IMR-90 (cell line): ENCODE measurements at regions not wholly inside any gene's neighbourhood (a gene's known extent, or its start where the extent isn't known, plus 50 kb on each side); places are given as distances from the start of the nearest gene placed in this dataset.
A peak's percentile ranks its signal among the peaks of the same experiment; 100 is the strongest.

Source experiments
- ATAC-seq: fragments of 200-7000 bp; cut with Tn5 transposase; 2 replicates; pipeline ENCODE4 v1.9.1; 2020; ENCODE audit warnings: low read depth, mild to moderate bottlenecking, moderate library complexity
- BruUV-seq: library from RNA; stranded (reverse); fragments of 400-500 nt; replicated peaks from 2 replicates; lab custom pipeline; 2021; lab: Mats Ljungman, UMichigan
- CTCF ChIA-PET: fragments of 300-600 bp; formaldehyde crosslinking; extraction: SDS; loops from one replicate; lab custom pipeline; 2021; ENCODE audit warnings: antibody characterized with exemption; lab: Yijun Ruan, JAX
- POLR2A ChIA-PET: fragments of 300-600 bp; sonication (Branson Sonifier 250); formaldehyde crosslinking; loops from one replicate; lab custom pipeline; 2022; ENCODE audit warnings: antibody characterized with exemption; ENCODE audit not compliant: unreplicated experiment; lab: Charles Lee
- DNase-seq: peaks from one replicate; pipeline ENCODE4 v3.0.0; 2013
- H2AFZ ChIP-seq: replicated peaks from 2 replicates; pipeline ENCODE3; 2013; ENCODE audit warnings: low read length, mild to moderate bottlenecking; ENCODE audit not compliant: poor library complexity
- H2AK5ac ChIP-seq: 2 replicates; pipeline ENCODE4 v1.6.1; 2013; ENCODE audit warnings: low read depth, low read length, inconsistent platforms
- H2AK9ac ChIP-seq: replicated peaks from 2 replicates; pipeline ENCODE3; 2013; ENCODE audit warnings: mild to moderate bottlenecking, low read depth, low read length, moderate library complexity; ENCODE audit not compliant: poor library complexity
- H2BK120ac ChIP-seq: 2 replicates; pipeline ENCODE4 v1.6.1; 2013; ENCODE audit warnings: low read depth, low read length, inconsistent platforms
- H2BK15ac ChIP-seq: 3 replicates; pipeline ENCODE4 v1.6.1; 2013; ENCODE audit warnings: low read depth, low read length, inconsistent platforms
- H2BK20ac ChIP-seq: 2 replicates; pipeline ENCODE4 v1.6.1; 2013; ENCODE audit warnings: low read depth, mild to moderate bottlenecking, inconsistent platforms, low read length, moderate library complexity
- H2BK5ac ChIP-seq: 2 replicates; pipeline ENCODE4 v1.6.1; 2013; ENCODE audit warnings: mild to moderate bottlenecking, low read depth, low read length, inconsistent platforms; ENCODE audit not compliant: poor library complexity, severe bottlenecking
- H3K14ac ChIP-seq: replicated peaks from 2 replicates; pipeline ENCODE4 v1.6.1; 2013; ENCODE audit warnings: low read depth, low read length, inconsistent platforms
- H3K18ac ChIP-seq: 2 replicates; pipeline ENCODE4 v1.6.1; 2013; ENCODE audit warnings: low read depth, low read length, control low read depth
- H3K23ac ChIP-seq: 2 replicates; pipeline ENCODE4 v1.6.1; 2013; ENCODE audit warnings: low read depth, low read length, inconsistent platforms
- H3K27ac ChIP-seq: 2 replicates; pipeline ENCODE4 v1.5.1; 2013; ENCODE audit warnings: mild to moderate bottlenecking, control low read depth, low read length; ENCODE audit not compliant: insufficient read depth
- H3K27me3 ChIP-seq: 2 replicates; pipeline ENCODE4 v1.6.1; 2013; ENCODE audit warnings: low read length; ENCODE audit not compliant: control insufficient read depth, insufficient read depth
- H3K36me3 ChIP-seq: 2 replicates; pipeline ENCODE4 v1.6.1; 2013; ENCODE audit warnings: low read length, mixed read lengths; ENCODE audit not compliant: control insufficient read depth, insufficient read depth
- H3K4ac ChIP-seq: 2 replicates; pipeline ENCODE4 v1.6.1; 2013; ENCODE audit warnings: low read depth, low read length, inconsistent platforms
- H3K4me1 ChIP-seq: 2 replicates; pipeline ENCODE4 v1.6.1; 2013; ENCODE audit warnings: low read length, mixed read lengths; ENCODE audit not compliant: control insufficient read depth, insufficient read depth
- H3K4me2 ChIP-seq: 2 replicates; pipeline ENCODE4 v1.6.1; 2013; ENCODE audit warnings: low read depth, mild to moderate bottlenecking, control low read depth, low read length, moderate library complexity
- H3K4me3 ChIP-seq: 2 replicates; pipeline ENCODE4 v1.5.1; 2013; ENCODE audit warnings: low read depth, mild to moderate bottlenecking, control low read depth, low read length, moderate library complexity; ENCODE audit not compliant: insufficient read depth
- H3K56ac ChIP-seq: 2 replicates; pipeline ENCODE4 v1.6.1; 2013; ENCODE audit warnings: low read length, inconsistent platforms; ENCODE audit not compliant: insufficient read depth; ENCODE audit errors: extremely low read depth
- H3K79me1 ChIP-seq, 2 experiments: 2 replicates each; pipeline ENCODE4 v1.6.1; 2013; ENCODE audit warnings: low read length in 2 of 2, inconsistent platforms in 1 of 2, low read depth in 1 of 2
- H3K9ac ChIP-seq: 2 replicates; pipeline ENCODE4 v1.6.1; 2013; ENCODE audit warnings: low read depth, low read length, control low read depth
- H3K9me1 ChIP-seq: 2 replicates; pipeline ENCODE4 v1.6.1; 2013; ENCODE audit warnings: low read length, inconsistent platforms; ENCODE audit not compliant: insufficient read depth
- H3K9me3 ChIP-seq: 2 replicates; pipeline ENCODE4 v1.6.1; 2013; ENCODE audit warnings: low read length; ENCODE audit not compliant: control insufficient read depth, insufficient read depth
- H4K20me1 ChIP-seq: 2 replicates; pipeline ENCODE4 v1.6.1; 2013; ENCODE audit warnings: low read length, inconsistent platforms; ENCODE audit not compliant: insufficient read depth
- H4K5ac ChIP-seq: 2 replicates; pipeline ENCODE4 v1.6.1; 2013; ENCODE audit warnings: mild to moderate bottlenecking, low read depth, low read length, control low read depth
- H4K8ac ChIP-seq, 2 experiments: 2 replicates each; pipeline ENCODE4 v1.6.1; 2013; ENCODE audit warnings: low read depth in 2 of 2, low read length in 2 of 2, control low read depth in 1 of 2, inconsistent platforms in 1 of 2
- H4K91ac ChIP-seq: 2 replicates; pipeline ENCODE4 v1.6.1; 2013; ENCODE audit warnings: low read depth, low read length, inconsistent platforms; ENCODE audit not compliant: insufficient read depth
- BHLHE40 ChIP-seq: fragments of 150-350 bp; IDR thresholded peaks from 2 replicates; pipeline ENCODE4 v1.6.1; 2016; ENCODE audit warnings: mild to moderate bottlenecking, low read depth, low read length
- CEBPB ChIP-seq: IDR thresholded peaks from 2 replicates; pipeline ENCODE4 v1.6.1; 2012; ENCODE audit warnings: low read depth, low read length, improper control_type of control experiment
- CHD1 ChIP-seq: IDR thresholded peaks from 2 replicates; pipeline ENCODE4 v1.6.1; 2012; ENCODE audit warnings: low read depth, low read length, improper control_type of control experiment
- ELK1 ChIP-seq: fragments of 150-350 bp; IDR thresholded peaks from 2 replicates; pipeline ENCODE4 v1.6.1; 2016; ENCODE audit warnings: low read depth, mild to moderate bottlenecking, low read length, moderate library complexity, borderline replicate concordance
- FOS ChIP-seq: fragments of 150-350 bp; IDR thresholded peaks from 2 replicates; pipeline ENCODE4 v1.6.1; 2016; ENCODE audit warnings: low read depth, low read length
- MAFK ChIP-seq: IDR thresholded peaks from 2 replicates; pipeline ENCODE4 v1.6.1; 2012; ENCODE audit warnings: low read depth, low read length, improper control_type of control experiment
- MXI1 ChIP-seq: IDR thresholded peaks from 2 replicates; pipeline ENCODE4 v1.6.1; 2012; ENCODE audit warnings: low read depth, mild to moderate bottlenecking, low read length, moderate library complexity, borderline replicate concordance
- NFE2L2 ChIP-seq: fragments of 150-350 bp; IDR thresholded peaks from 2 replicates; pipeline ENCODE4 v1.6.1; 2016; ENCODE audit warnings: low read depth, mild to moderate bottlenecking, low read length
- POLR2A ChIP-seq: IDR thresholded peaks from 2 replicates; pipeline ENCODE4 v1.6.1; 2012; ENCODE audit warnings: mild to moderate bottlenecking, low read depth, low read length
- RAD21 ChIP-seq: IDR thresholded peaks from 2 replicates; pipeline ENCODE4 v1.6.1; 2012; ENCODE audit warnings: low read length, improper control_type of control experiment
- RFX5 ChIP-seq: IDR thresholded peaks from 2 replicates; pipeline ENCODE4 v1.8.0; 2012; ENCODE audit warnings: low read depth, mild to moderate bottlenecking, low read length, moderate library complexity
- SMC3 ChIP-seq: fragments of 150-350 bp; IDR thresholded peaks from 2 replicates; pipeline ENCODE4 v1.6.1; 2016; ENCODE audit warnings: low read depth, mild to moderate bottlenecking, antibody characterized with exemption, low read length, moderate library complexity
- USF2 ChIP-seq: fragments of 150-350 bp; IDR thresholded peaks from 2 replicates; pipeline ENCODE4 v1.6.1; 2017; ENCODE audit warnings: mild to moderate bottlenecking, antibody characterized with exemption, low read length, low read depth
- WGBS, 2 experiments: methylation state at CpG; one replicate each; pipeline versions ENCODE4 v1.1.5 to v1.1.7; 2013; ENCODE audit warnings: missing lambda C conversion rate in 2 of 2; ENCODE audit not compliant: insufficient read length in 1 of 2; ENCODE audit errors: extremely low coverage in 2 of 2; 5-methylcytosine and 5-hydroxymethylcytosine counted together
- dilution Hi-C: fragments of 300-500 bp; cut with HindIII; formaldehyde crosslinking; loops from one replicate; pipeline ENCODE4 v1.14.3; 2018; ENCODE audit warnings: low sequenced_read_pairs; ENCODE audit not compliant: unreplicated experiment
- in situ Hi-C: fragments of 300-500 bp; cut with MboI; formaldehyde crosslinking; loops from 3 replicates; pipeline ENCODE4 v1.14.3; 2019; ENCODE audit warnings: low sequenced_read_pairs, inconsistent platforms, mixed read lengths
- intact Hi-C: fragments of 100-400 bp; cut with micrococcal nuclease; formaldehyde crosslinking; loops from 2 replicates; pipeline ENCODE4 v1.10.0; 2022

GRCh38 chr4:26048378-26048882 is 134.4 kb downstream of the SMIM20 start:
- in situ Hi-C loops (no loop called here), dilution Hi-C loops (no loop called here), intact Hi-C loops (no loop called here)
- peak overlapping the region; percentile 97 for H2BK120ac ChIP-seq
- H3K9me1 ChIP-seq, result peaks cover 22% of the 10 kb centered on the region
- H2AK5ac ChIP-seq, result peak overlapping the region; percentile 82
- peak overlapping the region; percentile 90 for H3K27ac ChIP-seq
- DNase-seq (peak; percentile 92), ATAC-seq (peak; percentile 94)
- TF ChIP-seq POLR2A (no peak), BHLHE40 (no peak), CEBPB (peak; percentile 74), RAD21 (no peak), CHD1 (no peak), MXI1 (peak; percentile 12; the same call in 1 of the 2 replicates), FOS (peak; percentile 48; the same call in 1 of the 2 replicates), SMC3 (no peak), USF2 (no peak), NFE2L2 (no peak), MAFK (no peak), RFX5 (no peak), ELK1 (no peak)
- peaks cover 25% of the 10 kb centered on the region for H3K4me1 ChIP-seq
- peak overlapping the region; percentile 82 for H3K14ac ChIP-seq
- H3K9me3 ChIP-seq, result no peaks in the 10 kb centered on the region
- peak overlapping the region; percentile 81 for H3K18ac ChIP-seq
- BruUV-seq, result no TSS peak
- no peaks in the 10 kb centered on the region for H4K20me1 ChIP-seq
- no peaks in the 10 kb centered on the region for H3K36me3 ChIP-seq
- peak overlapping the region; percentile 95 for H4K91ac ChIP-seq
- peak overlapping the region; percentile 93; the same call in 2 of the 3 replicates for H2BK15ac ChIP-seq
- peak overlapping the region; percentile 88 for H2BK5ac ChIP-seq
- H3K9ac ChIP-seq, result peak overlapping the region; percentile 7; the same call in 1 of the 2 replicates
- H4K8ac ChIP-seq, result peak overlapping the region; percentile 81 to 91
- H3K79me1 ChIP-seq, result no peaks in the 10 kb centered on the region
- H3K4ac ChIP-seq, result peak overlapping the region; percentile 95
- POLR2A ChIA-PET, result no interaction called here
- H4K5ac ChIP-seq, result peak overlapping the region; percentile 77
- H3K4me3 ChIP-seq, result no peak overlapping the region
- H3K56ac ChIP-seq, result peak overlapping the region; percentile 81
- H2BK20ac ChIP-seq, result peak overlapping the region; percentile 92
- peak overlapping the region; percentile 18 for H3K4me2 ChIP-seq
- H2AFZ ChIP-seq, result peak overlapping the region; percentile 93
- H3K23ac ChIP-seq, result peak overlapping the region; percentile 31
- H3K27me3 ChIP-seq, result no peaks in the 10 kb centered on the region
- WGBS, 2 experiments, result 49% methylated on average over 6 of the region's 12 CpGs; no CpG with 5 or more reads in 1 of the 2 experiments
- CTCF ChIA-PET, result no interaction called here
- peak overlapping the region; percentile 42 for H2AK9ac ChIP-seq
